HG03045 (cell line): ENCODE measurements at regions not wholly inside any gene's neighbourhood (a gene's known extent, or its start where the extent isn't known, plus 50 kb on each side); places are given as distances from the start of the nearest gene placed in this dataset.

Experiments used
- ATAC-seq: cut with Tn5 transposase; IDR thresholded peaks from one replicate; pipeline ENCODE4 v1.9.1; 2021; ENCODE audit warnings: mild to moderate bottlenecking, moderate library complexity; ENCODE audit not compliant: unreplicated experiment

DNA sequence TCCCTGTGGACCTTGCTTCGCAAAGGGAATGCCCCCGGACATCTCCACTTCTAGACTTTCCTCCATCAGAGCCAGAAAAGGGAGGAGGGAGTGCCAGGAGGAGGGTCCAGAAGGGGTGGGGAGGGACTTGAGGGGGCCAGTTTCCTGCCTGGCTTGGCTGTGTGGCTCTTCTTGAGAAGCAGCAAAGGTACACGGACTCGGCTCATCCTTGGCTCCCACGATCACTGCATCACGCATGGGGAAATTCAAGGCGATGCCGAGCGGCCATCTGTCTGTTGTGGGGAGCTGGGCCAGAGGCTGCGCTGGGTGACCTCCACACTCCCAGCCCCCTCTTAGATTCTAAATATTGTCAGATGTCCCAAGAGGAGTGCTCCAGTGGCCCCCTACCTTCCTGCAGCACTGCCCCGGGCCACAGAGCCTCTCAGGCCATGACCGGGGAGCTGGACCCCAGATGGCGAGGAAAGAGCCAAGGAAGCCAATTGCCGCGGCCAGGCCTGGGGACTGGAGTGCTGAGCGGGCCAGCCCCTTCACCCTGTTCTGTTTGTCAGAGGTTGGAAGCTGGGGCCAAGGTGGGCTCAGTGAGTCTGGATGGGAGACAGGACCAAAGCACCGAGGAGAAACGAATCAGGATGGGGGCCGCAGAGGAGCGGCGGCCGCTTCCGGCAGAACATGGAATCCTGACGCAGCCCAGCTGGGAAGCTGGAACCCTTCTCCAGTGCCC lies 104.5 kb downstream of the RBFOX3 start:
- ATAC-seq: no peak

DNA sequence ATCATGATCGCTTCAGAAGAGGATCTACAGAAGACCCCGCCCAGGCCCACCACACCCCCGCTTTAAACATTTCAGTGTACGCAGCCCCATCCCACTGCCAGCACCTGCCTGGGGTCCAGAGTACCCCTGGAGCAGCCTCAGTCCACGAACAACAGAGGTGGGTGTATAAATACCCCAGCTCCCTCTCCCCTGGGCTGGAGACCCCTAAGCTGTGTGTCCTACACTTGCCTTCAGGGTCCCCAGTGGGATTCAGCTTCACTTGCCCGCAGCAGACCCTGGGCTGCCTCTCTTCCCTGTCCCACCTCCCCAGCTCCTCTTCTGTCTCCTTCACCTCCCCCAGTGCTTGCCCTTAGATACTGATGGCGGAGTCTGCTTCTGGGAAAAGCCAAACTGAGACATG lies 105.7 kb downstream of the RBFOX3 start:
- no peak for ATAC-seq

- no peak for ATAC-seq
Observed at GRCh38 chr17:79504181-79504605, 106.7 kb downstream of the RBFOX3 start.

DNA sequence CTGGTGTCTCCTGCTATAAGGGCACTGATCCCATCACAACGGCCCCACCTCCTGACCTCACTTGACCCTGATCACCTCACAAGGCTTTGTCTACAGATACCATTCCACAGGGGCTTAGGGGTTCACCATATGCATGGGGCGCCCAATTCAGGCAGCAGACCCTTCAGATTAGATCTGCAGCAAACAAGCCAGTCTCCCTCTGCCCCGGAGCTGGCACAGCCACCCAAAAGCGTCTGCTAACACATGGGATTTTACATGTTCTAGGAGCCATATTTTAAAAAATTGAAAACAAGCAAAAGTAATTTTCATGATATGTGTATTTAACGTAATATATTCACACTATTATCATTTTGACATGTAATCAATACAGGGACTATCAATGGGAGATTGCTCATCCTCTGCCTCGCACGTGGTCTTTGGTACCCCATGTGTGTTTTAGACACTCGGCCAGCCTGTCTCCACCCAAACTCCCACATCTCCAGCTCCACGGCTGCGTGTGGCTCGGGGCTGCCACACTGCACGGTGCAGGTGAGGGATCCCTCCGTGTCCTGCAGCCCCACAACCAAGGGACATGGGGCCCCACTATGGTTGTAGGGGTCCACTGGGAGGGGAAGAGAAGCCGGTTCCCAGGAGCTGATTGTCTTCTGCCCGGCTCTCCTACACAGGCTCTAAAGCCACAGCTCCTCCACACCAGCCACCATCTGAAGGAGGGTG lies 107.6 kb downstream of the RBFOX3 start:
- no peak for ATAC-seq

DNA sequence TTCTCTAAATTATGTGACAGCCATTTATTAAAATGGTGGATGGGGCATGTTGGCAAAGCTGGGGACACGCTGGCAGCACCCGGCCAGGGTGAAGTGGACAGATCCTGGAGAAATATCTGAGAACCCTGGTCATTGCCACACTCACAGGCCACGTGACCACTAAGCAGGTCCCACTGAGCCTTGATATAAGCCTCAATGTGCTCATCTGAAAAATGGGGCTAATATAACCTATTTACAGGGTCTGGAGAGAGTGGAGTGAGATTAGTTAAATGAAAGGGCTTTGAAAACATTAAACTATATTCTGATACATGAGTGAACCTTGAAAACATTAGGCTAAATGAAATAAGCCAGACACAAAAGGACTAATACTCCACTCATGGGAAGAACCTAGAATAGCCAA lies 108.9 kb downstream of the RBFOX3 start:
- ATAC-seq: no peak

DNA sequence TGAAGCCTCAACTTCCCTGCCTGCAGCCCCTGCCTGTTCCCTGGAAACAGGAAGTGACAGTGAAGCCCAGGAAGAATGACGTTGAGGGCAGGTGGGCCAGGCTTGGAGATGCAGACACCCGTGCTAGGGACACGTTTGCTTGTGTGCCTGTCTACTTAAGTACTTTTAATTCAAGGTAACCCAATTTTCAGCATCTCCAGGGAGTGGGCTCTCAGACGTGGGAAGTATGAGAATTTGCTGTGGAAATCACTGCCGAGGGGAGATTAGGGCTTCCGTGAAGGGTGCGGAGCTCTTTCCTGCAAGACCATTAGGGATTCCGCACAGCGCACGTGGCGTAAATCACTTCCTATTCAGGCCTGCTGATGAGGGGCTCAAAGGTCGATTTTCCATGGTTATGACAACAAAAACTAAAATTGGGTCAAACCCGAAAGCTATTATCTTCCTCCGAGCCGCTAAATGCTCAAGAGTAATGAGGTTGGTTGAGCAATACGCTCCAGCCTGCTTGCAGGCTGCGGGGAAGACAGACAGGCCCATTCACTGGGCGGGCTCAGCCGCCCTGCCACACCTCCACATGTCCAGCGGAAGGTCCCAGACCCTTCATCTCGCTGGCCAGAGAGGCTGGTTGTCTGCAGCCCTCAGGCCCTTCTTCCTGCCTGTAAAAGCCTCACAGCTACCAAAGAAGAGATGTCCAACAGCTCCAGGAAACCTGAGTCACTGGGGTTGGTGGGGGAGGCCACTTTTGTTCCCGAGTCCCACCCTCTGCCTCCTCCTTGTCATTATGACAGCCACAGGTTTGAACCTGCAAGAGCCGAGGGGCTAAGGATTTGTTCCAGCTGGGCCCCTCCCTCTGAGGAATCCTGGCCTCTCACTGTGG lies 109.9 kb downstream of the RBFOX3 start:
- no peak for ATAC-seq

DNA sequence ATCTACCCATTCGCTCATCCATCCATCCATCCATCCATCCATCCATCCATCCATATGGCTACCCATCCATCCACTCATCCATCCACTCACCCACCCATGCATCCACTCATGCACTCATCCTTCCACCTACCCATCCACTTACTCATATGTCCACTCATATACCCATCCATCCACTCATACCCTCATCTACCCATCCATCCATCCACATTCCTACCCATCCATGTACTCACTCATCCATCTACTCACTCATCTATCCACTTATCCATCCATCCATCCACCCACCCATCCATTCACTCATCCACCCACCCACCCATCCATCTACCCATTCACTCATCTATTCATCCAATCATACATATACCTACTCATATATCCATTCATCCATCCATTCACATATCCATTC lies 112.0 kb downstream of the RBFOX3 start:
- ATAC-seq: no peak

GRCh38 chr17:79497777-79498348 lies 113.0 kb downstream of the RBFOX3 start:
- ATAC-seq: no peak

GRCh38 chr17:79496422-79497005 lies 114.3 kb downstream of the RBFOX3 start:
- ATAC-seq: no peak

DNA sequence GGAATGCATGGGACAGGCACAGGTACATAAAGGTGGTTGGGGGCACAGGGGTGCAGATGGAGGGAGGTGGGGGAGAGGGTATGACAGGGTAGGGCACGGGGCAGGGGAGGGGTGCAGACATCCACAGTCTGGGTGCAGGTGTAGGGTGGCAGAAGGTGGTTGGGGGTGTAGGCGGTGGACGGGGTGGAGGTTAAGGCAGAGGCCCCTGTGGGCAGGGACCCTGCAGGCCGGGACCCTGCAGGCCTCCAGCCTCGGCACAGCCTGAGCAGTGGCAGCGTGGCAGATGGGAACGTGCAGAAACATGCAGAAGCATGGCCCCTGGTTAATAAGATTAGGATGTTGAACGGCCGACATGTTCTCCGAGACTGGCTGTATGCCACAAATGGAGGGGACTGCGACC lies 115.2 kb downstream of the RBFOX3 start:
- ATAC-seq: no peak

GRCh38 chr17:79491006-79491405 lies 119.8 kb downstream of the RBFOX3 start:
- ATAC-seq: no peak

- ATAC-seq: no peak
Observed at GRCh38 chr17:79490530-79490929, 120.3 kb downstream of the RBFOX3 start.

GRCh38 chr17:79487149-79487548 lies 123.7 kb downstream of the RBFOX3 start:
- ATAC-seq: no peak

- ATAC-seq: no peak
Observed at GRCh38 chr17:79485991-79486390, 124.9 kb downstream of the RBFOX3 start.

- ATAC-seq: no peak
Observed at GRCh38 chr17:79485419-79485985, 125.3 kb downstream of the RBFOX3 start.

- no peak for ATAC-seq
Observed at GRCh38 chr17:79484600-79485418, 126.0 kb downstream of the RBFOX3 start.

DNA sequence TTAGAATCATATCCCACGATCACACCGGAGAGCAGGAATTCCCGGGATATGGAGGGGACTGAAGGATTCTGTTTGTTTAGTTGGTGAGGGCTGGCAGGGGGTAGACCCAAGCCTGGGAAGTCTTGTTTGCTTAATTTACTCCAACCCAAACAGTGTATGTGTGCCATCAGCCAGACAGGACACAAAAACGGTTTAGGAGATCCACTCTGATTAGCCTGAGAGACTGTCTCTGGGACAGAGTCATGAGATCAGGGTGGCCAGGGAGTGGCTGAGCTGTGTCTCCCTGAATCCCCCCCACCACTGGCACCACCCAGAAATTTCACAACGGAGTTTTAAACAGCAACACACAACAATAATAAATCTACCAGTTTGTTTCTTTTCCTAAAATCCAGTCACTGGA lies 127.0 kb downstream of the RBFOX3 start:
- no peak for ATAC-seq

- no peak for ATAC-seq
Observed at GRCh38 chr17:79482727-79483521, 127.9 kb downstream of the RBFOX3 start.

DNA sequence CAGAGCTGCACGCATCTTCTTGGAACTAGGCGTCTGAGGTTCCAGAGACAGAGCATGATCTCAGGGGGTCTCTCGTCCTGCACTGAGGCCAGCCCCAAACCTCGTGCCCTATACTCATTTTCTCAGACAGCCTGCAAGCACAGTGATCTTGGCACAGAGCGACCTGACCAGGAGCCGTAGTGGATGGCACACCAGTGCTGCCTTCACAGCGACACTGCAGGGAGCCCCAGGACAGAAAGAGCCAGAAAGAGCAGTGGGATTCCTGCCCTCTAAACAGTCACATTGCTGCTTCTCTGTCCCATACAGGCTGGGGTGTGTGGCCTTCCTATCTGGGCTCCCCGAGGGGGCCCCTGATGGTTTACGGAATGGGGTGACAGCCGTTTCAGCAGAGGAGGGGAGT lies 131.0 kb downstream of the RBFOX3 start:
- ATAC-seq: no peak
